DMS153 (cell line): ENCODE measurements at regions not wholly inside any gene's neighbourhood (a gene's known extent, or its start where the extent isn't known, plus 50 kb on each side); places are given as distances from the start of the nearest gene placed in this dataset.

ENCODE experiments used
- DNase-seq: peaks from one replicate; lab custom pipeline; 2025; lab: John Stamatoyannopoulos, UW

GRCh38 chr4:125140966-125141495 is 173.7 kb upstream of the FAT4 start:
- no peak for DNase-seq

- no peak for DNase-seq
These were observed 179.1 kb upstream of the FAT4 start for GRCh38 chr4:125135652-125136051.

GRCh38 chr4:125132729-125133128 is 182.0 kb upstream of the FAT4 start:
- DNase-seq = no peak

GRCh38 chr4:125131891-125132680 is 182.7 kb upstream of the FAT4 start:
- no peak for DNase-seq

- no peak for DNase-seq
These were observed 189.5 kb upstream of the FAT4 start for GRCh38 chr4:125125276-125125675.

GRCh38 chr4:125123570-125124109 is 191.1 kb upstream of the FAT4 start:
- DNase-seq = no peak

- DNase-seq = no peak
These were observed 193.2 kb upstream of the FAT4 start for GRCh38 chr4:125121581-125121980.

GRCh38 chr4:125116431-125116830 is 198.3 kb upstream of the FAT4 start:
- no peak for DNase-seq

- DNase-seq = no peak
These were observed 198.8 kb upstream of the FAT4 start for GRCh38 chr4:125115941-125116340.

GRCh38 chr4:125115476-125115875 is 199.3 kb upstream of the FAT4 start:
- no peak for DNase-seq

GRCh38 chr4:125112536-125112935 is 202.2 kb upstream of the FAT4 start:
- no peak for DNase-seq

- DNase-seq = no peak
These were observed 203.4 kb upstream of the FAT4 start for GRCh38 chr4:125111323-125111722.

GRCh38 chr4:125105561-125105960 is 209.2 kb upstream of the FAT4 start:
- DNase-seq = no peak

- DNase-seq = no peak
These were observed 210.1 kb upstream of the FAT4 start for GRCh38 chr4:125104616-125105015.

- no peak for DNase-seq
These were observed 213.0 kb upstream of the FAT4 start for GRCh38 chr4:125101719-125102118.

GRCh38 chr4:125097729-125098128 is 217.0 kb upstream of the FAT4 start:
- DNase-seq = no peak

GRCh38 chr4:125096662-125097061 is 218.1 kb upstream of the FAT4 start:
- DNase-seq = no peak

GRCh38 chr4:125091541-125091940 is 223.2 kb upstream of the FAT4 start:
- DNase-seq = no peak

- no peak for DNase-seq
These were observed 223.7 kb upstream of the FAT4 start for GRCh38 chr4:125091101-125091500.

GRCh38 chr4:125084608-125085007 is 230.1 kb upstream of the FAT4 start:
- DNase-seq = no peak

GRCh38 chr4:125082729-125083417 is 231.9 kb upstream of the FAT4 start:
- DNase-seq = no peak

GRCh38 chr4:125072269-125072668 is 242.5 kb upstream of the FAT4 start:
- DNase-seq = no peak

GRCh38 chr4:125070861-125071260 is 243.9 kb upstream of the FAT4 start:
- peak; percentile 25 for DNase-seq
